ENCODE measurements at regions not wholly inside any gene's neighbourhood (a gene's known extent, or its start where the extent isn't known, plus 50 kb on each side); places are given as distances from the start of the nearest gene placed in this dataset.
"Not testable (repeated sequence)": the region's sequence is repeated elsewhere in the genome, so short reads cannot be mapped to it uniquely, and the experiment has no call there.

- TF ChIP-seq POLR2AphosphoS5 (IDR thresholded peaks at IDR 0.05); CTCF (IDR thresholded peaks at IDR 0.05; ENCODE audit: poor library complexity, severe bottlenecking); TAF1 (IDR thresholded peaks at IDR 0.05; ENCODE audit: low read depth); EP300 (conservative IDR thresholded peaks at IDR 0.05; ENCODE audit: poor library complexity, severe bottlenecking); MXI1 (conservative IDR thresholded peaks at IDR 0.05; ENCODE audit: poor library complexity, severe bottlenecking); EZH2 (IDR thresholded peaks at IDR 0.05; ENCODE audit: borderline replicate concordance, insufficient read depth, low read length, poor library complexity, severe bottlenecking); RAD21 (conservative IDR thresholded peaks at IDR 0.05); REST (IDR thresholded peaks at IDR 0.05; ENCODE audit: borderline replicate concordance): not testable (repeated sequence)
These were observed 198.0 kb downstream of the LRRC70 start for GRCh38 chr5:62776592-62776991.
